ENCODE measurements at regions not wholly inside any gene's neighbourhood (a gene's known extent, or its start where the extent isn't known, plus 50 kb on each side); places are given as distances from the start of the nearest gene placed in this dataset.

DNA sequence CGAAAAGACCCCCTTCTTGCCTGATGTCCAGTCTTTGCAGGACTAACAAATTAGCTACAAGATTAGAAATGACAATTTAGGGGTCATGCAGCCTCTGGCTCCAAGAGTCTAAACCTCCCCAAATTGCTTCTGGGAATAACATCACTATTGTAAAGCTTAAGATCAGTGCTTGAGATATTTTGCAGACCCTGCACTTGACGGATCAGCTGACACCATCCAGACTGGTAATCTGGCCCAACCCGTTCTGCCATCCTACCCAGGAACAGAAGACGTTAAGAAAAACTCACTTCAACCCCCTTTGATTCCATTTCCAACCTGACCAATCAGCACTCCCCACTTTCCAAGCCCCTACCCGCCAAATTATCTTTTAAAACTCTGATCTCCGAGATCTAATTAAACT is 236.7 kb upstream of the KRR1 start:
- Histone ChIP-seq H3K4me3 (ENCODE audit: low read depth in 2 of 2, low read length in 1 of 2) (no peak overlapping the region), H3K36me3 (replicated peaks in 1 of 2; ENCODE audit: control insufficient read depth in 1 of 2, insufficient read depth in 2 of 2, low read length in 1 of 2) (no peaks in the 10 kb centered on the region), H3K9me3 (no peaks in the 10 kb centered on the region), H3F3A (replicated peaks; ENCODE audit: insufficient read depth) (peaks cover 15% of the 10 kb centered on the region), H3K27me3 (ENCODE audit: insufficient read depth) (no peaks in the 10 kb centered on the region), H3K4me1 (ENCODE audit: control insufficient read depth in 1 of 2, insufficient read depth in 2 of 2, low read depth in 1 of 2, low read length in 1 of 2) (peaks cover 0 to 7% of the 10 kb centered on the region in 2 experiments; a peak in 2 of 4 replicates), H3K9ac (no peak overlapping the region; the same call in 1 of the 2 replicates), H4K20me1 (ENCODE audit: insufficient read depth) (no peaks in the 10 kb centered on the region), H2AFZ (ENCODE audit: low read depth) (peak overlapping the region; percentile 3; the same call in 1 of the 2 replicates), H3K27ac (ENCODE audit: low read depth in 2 of 2, low read length in 1 of 2) (peak overlapping the region in 1 of 2 experiments; percentile 69; a peak in 2 of 4 replicates), H3K4me2 (peak overlapping the region; percentile 49; the same call in 1 of the 2 replicates), H3K9me2 (no peaks in the 10 kb centered on the region), H3K79me2 (ENCODE audit: insufficient read depth) (no peaks in the 10 kb centered on the region)
- TF ChIP-seq EZH2phosphoT487 (IDR thresholded peaks at IDR 0.05; ENCODE audit: borderline replicate concordance, low read depth), result no peak
- TF ChIP-seq GATA2 (CRISPR knock-in tag; IDR thresholded peaks at IDR 0.05), result no peak
- TF ChIP-seq MAX (IDR thresholded peaks at IDR 0.05; ENCODE audit: low read depth), result no peak
- TF ChIP-seq GABPA (IDR thresholded peaks at IDR 0.05; ENCODE audit: low read depth), result no peak
- TF ChIP-seq JUND (IDR thresholded peaks at IDR 0.05), result no peak
- TF ChIP-seq MXI1 (IDR thresholded peaks at IDR 0.05; ENCODE audit: low read depth, low read length), result no peak
- no peak for TF ChIP-seq FOXJ3 (CRISPR knock-in tag; IDR thresholded peaks at IDR 0.05)
- TF ChIP-seq PBX3 (IDR thresholded peaks at IDR 0.05), result no peak
- TF ChIP-seq, protein P1, sequence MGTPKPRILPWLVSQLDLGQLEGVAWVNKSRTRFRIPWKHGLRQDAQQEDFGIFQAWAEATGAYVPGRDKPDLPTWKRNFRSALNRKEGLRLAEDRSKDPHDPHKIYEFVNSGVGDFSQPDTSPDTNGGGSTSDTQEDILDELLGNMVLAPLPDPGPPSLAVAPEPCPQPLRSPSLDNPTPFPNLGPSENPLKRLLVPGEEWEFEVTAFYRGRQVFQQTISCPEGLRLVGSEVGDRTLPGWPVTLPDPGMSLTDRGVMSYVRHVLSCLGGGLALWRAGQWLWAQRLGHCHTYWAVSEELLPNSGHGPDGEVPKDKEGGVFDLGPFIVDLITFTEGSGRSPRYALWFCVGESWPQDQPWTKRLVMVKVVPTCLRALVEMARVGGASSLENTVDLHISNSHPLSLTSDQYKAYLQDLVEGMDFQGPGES (IDR thresholded peaks at IDR 0.05; ENCODE audit: low read depth, low read length), result no peak
- TF ChIP-seq REST (IDR thresholded peaks at IDR 0.05; ENCODE audit: low read depth, low read length), result no peak
- TF ChIP-seq TEAD4 (IDR thresholded peaks at IDR 0.05; ENCODE audit: borderline replicate concordance, insufficient read depth), result no peak
- TF ChIP-seq NFIC (IDR thresholded peaks at IDR 0.05; ENCODE audit: borderline replicate concordance), result no peak
- no peak for DNase-seq
- 73% methylated on average over 6 of the region's 6 CpGs for WGBS (ENCODE audit: low lambda C conversion rate)
- CTCF ChIA-PET, result interaction anchor here (1.1 to 1.4 kb wide), 2 partner anchors 13 to 23 kb away, joined by 3 to 4 read pairs; no protein-coding TSS in a partner anchor
- POLR2A ChIA-PET, result no interaction called here
